ENCODE measurements at regions not wholly inside any gene's neighbourhood (a gene's known extent, or its start where the extent isn't known, plus 50 kb on each side); places are given as distances from the start of the nearest gene placed in this dataset.

GRCh38 chr21:27246741-27247140, 279.9 kb upstream of the ADAMTS5 start:
- TF ChIP-seq CTCF (IDR thresholded peaks at IDR 0.05) (no peak), POLR2A (IDR thresholded peaks at IDR 0.05) (no peak)
